Fibroblast of lung (primary cell): ENCODE measurements at regions not wholly inside any gene's neighbourhood (a gene's known extent, or its start where the extent isn't known, plus 50 kb on each side); places are given as distances from the start of the nearest gene placed in this dataset.

ENCODE experiments used
- EZH2 ChIP-seq: IDR thresholded peaks from 2 replicates; pipeline ENCODE4 v1.5.1; 2012; ENCODE audit warnings: low read length, control low read depth, mild to moderate bottlenecking; ENCODE audit errors: missing control alignments
- TF ChIP-seq, protein P1 (sequence below), 2 donors: IDR thresholded peaks in 1 of 2; conservative IDR thresholded peaks in 1 of 2; 1 replicate in 1 of 2; 2 replicates in 1 of 2; pipeline ENCODE4 v1.5.1; 2011 to 2012; ENCODE audit warnings: low read length in 2 of 2, control low read depth in 1 of 2, inconsistent platforms in 1 of 2, low read depth in 1 of 2, mild to moderate bottlenecking in 1 of 2

DNA sequence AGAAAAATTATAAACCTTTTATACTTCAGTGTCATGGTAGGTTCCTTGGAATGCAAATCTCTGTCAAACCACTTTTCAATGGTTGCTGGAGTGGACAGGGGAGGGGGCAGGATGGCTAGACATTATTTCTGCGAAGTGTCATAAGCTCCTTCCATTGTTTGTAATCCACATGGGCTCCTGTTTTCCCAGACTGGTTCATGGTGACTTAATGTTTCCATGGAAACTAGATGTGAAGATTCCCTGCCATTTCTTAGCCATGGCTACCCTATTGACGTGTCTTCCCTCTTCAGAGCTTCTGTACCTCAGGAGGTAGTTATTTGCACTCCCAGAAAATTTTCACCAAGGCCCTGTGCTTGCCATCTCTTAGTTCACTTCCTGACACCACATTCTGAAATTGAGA is 95.3 kb downstream of the UFM1 start:
- TF ChIP-seq, protein P1, sequence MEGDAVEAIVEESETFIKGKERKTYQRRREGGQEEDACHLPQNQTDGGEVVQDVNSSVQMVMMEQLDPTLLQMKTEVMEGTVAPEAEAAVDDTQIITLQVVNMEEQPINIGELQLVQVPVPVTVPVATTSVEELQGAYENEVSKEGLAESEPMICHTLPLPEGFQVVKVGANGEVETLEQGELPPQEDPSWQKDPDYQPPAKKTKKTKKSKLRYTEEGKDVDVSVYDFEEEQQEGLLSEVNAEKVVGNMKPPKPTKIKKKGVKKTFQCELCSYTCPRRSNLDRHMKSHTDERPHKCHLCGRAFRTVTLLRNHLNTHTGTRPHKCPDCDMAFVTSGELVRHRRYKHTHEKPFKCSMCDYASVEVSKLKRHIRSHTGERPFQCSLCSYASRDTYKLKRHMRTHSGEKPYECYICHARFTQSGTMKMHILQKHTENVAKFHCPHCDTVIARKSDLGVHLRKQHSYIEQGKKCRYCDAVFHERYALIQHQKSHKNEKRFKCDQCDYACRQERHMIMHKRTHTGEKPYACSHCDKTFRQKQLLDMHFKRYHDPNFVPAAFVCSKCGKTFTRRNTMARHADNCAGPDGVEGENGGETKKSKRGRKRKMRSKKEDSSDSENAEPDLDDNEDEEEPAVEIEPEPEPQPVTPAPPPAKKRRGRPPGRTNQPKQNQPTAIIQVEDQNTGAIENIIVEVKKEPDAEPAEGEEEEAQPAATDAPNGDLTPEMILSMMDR (conservative IDR thresholded peaks at IDR 0.05 in 1 of 2, IDR thresholded peaks at IDR 0.05 in 1 of 2; ENCODE audit: low read depth in 1 of 2, low read length in 2 of 2), result no peak
- no peak for TF ChIP-seq EZH2
